SKM-1 treated with dmso at 0.1 percent for 144 hours (cell line): ENCODE measurements at regions not wholly inside any gene's neighbourhood (a gene's known extent, or its start where the extent isn't known, plus 50 kb on each side); places are given as distances from the start of the nearest gene placed in this dataset.
"Not testable (repeated sequence)": the region's sequence is repeated elsewhere in the genome, so short reads cannot be mapped to it uniquely, and the experiment has no call there.

Experiments
- DNase-seq: peaks from one replicate; lab custom pipeline; 2025; ENCODE audit not compliant: unreplicated experiment; lab: John Stamatoyannopoulos, UW

- no peak for DNase-seq
These were observed 594.8 kb downstream of the ZWINT start for GRCh38 chr10:55766212-55766611.

DNA sequence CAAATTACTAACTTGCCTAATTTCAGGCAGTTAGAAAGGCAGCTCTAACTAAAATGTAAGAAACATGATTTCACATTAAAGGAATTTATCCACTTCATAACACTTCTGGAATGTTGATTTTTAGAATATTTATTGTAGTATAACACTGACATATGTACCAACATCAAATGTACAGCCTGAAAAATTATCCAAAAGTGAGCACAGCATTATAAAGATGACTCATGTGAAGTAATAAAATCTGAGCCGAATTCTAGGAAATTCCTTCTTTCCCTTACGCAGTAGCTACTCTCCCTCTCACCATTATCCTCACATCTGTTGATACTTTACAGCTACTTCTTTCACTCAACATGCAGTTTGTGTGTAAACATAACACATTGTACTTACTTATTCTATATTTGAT, 610.6 kb downstream of the ZWINT start:
- no peak for DNase-seq

GRCh38 chr10:55747244-55747643, 613.8 kb downstream of the ZWINT start:
- no peak for DNase-seq

DNA sequence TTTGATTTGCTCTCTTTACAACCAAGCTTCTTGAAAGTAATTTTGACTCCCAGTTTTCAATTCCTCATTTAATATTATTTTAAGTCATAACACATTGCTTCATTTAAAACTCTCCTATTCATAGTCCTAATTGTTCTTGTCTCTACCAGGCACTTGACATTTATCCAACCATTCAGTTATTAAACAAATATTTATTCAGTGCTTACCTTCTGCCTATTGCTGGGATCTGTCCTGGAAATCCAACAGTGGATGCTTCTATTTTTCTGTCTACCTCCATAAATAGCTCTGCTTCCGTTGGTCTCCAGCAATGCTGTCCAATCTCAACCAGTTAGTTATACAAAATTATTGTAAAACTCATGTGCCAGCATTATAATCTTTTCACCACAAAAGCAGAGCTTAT, 615.1 kb downstream of the ZWINT start:
- DNase-seq = no peak

DNA sequence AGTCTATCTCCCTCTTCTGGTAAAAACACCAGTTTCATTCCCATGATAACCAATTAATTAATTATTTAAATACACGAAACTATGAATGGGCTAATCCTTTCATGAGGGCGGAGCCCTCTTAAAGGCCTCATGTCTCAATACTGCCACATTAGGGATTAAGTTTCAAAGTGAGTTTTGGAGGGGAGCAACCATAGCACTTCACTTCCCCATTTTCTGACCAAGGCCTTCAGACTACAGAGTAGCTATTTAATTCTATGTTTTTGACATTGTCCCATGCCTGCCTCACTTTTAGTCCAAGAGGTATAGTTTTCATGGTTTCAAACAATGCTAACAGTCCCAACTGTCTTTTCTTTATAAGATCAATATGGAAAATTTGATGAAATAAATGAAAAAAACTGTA, 618.6 kb downstream of the ZWINT start:
- DNase-seq = peak; percentile 17

- DNase-seq = not testable (repeated sequence)
These were observed 620.3 kb downstream of the ZWINT start for GRCh38 chr10:55740767-55741166.

DNA sequence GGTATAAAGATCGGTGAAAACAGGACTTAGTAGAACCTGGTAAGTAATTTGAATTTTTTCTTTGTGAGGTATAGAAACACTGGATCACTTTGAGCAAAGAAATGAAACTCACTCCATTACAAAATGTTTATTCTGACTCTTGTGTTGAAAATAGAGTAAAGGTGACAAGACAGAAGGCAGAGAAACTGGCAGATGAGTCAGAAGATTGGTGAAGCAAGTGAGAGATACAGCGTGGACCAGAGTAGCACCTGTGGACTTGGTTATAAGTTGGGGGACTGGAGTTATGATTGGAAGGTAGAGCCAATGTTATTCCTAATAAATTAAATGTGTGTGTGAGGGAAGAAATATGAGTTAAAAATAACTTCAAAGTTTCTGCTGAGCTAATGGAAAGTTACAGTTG, 620.9 kb downstream of the ZWINT start:
- DNase-seq = no peak

DNA sequence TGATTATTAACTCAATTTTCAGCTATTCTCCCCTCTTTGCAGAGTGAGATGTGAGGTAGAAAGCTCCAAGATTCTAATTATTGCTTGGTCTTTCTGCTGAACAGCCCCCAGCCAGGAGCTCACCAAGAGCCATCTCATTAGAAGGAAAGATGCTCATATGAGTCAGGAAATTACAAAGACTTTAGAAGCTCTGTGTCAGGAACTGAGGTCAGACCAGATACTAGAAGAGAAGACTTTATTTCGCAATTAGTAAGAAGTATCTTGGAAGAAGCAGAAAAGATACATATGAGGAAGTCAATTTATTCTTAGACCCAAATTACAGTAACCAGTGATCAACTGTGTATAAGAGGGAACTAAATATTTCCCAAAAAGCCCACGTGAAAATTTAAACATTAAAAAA, 626.9 kb downstream of the ZWINT start:
- peak; percentile 88 for DNase-seq

DNA sequence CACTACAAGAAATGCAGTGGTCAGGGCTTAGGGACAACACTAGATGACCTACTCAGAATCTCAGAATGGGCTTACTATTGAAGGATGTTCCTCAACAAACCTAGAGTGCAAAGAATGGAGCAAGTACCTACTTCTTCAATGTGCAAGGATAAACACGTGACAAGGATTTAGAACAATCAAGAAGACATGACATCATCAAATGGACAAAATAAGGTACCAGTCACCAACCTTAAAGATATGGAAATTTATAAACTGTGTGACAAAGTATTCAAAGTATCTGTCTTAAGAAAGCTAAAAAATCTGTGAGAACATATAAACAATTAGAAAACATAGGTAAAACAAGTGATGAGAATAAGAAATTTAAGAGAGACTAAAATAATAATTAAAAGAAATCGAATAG, 656.1 kb downstream of the ZWINT start:
- DNase-seq = no peak

- DNase-seq = peak; percentile 7
These were observed 692.6 kb downstream of the ZWINT start for GRCh38 chr10:55668326-55668922.

DNA sequence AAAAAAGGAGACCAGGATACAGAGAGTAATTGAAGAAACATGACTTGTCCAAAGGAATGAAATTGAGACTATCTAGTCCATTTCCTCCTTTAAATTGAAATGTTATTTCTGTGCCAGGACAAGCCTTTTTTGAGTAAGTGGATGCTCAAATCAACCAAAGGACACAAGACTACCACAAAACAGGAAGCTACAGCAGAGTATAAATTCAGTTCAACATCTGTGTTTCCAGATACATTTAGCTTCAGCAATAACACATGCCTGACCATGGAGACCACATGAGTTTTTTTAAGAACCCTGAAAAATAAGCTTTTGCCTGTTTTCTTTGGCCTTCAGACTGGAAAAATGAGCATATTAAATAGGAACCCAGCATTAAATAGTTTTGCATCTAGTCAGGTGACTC, 707.5 kb downstream of the ZWINT start:
- DNase-seq = peak; percentile 23

DNA sequence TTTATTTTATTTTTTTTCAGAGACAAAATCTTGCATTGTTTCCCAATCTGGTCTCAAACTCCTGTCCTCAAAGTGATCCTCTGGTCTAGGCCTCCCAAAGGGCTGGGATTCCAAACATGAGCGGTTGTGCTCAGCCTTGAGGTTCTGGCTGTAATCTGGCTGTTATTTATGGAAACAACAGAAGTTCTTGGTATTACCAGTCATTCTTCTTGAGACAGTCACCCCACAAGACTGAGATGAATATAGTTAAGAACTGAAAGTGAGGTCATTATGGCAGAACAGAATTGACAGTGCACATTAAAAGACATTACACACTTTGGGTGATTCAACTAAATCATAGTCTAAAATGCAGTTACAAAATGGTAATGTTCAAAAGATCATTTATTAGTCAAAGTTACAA, 719.5 kb downstream of the ZWINT start:
- DNase-seq = no peak

- peak; percentile 63 for DNase-seq
These were observed 729.9 kb downstream of the ZWINT start for GRCh38 chr10:55631071-55631654.

DNA sequence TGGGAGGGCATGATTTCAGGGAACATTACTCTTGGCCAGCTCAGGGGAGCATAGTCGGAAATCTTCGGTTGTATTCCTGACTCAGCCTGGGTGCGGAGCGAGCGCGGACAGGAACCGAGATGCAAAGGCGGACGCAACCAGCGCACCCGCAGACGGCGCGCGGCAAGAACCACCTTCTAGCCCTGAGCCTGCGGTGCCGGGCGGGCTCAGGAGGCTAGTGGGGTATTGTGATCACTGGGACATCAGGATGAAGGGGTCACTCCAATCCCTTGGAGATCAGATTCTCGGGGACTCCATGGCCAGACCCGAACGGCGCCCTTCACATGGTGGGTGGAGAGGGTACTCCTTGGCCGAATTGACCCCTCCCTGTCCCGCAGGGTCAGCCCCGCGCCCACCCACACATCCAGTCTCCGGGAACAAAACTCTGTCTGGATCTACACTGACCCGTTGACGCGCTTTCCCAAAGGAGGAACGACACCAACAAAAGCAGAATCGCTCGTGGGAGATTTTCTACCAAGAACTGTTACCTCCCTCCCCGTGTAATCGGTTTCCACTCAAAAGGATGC, 730.5 kb downstream of the ZWINT start:
- DNase-seq = no peak

DNA sequence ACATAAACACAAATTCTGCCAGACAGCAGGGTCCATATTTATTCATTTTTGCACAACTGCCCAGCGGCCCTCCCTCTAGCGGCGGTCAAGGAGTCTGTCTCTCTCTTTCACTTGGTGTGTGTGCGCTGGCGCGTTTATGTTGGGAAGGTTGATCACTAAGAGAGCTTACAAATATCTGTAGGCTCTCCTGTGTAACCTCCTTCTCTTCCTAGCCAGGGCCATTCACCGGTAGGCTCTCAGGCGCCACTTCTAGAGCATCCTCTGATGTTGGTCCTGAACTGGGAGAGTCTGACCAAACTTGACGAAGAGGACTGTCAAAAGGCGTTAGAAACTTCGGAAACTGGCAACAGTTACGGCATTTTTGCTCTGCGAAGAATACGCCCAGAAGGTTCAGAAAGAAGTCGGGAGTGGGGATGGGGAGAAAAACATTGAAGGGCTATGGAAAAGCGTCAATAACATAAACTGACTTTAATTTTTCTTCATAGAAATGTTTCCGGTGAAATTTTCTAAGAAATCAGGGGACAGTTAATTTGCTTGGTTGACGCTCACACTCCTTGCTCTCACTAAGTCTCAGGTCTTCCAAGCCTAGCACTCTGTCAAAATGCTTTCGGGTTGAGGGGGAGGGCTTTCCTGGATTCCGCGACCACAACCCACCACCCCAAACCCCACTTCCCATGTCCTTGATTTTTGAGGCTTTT, 731.1 kb downstream of the ZWINT start:
- DNase-seq = no peak

- DNase-seq = no peak
These were observed 732.8 kb downstream of the ZWINT start for GRCh38 chr10:55628260-55628701.

DNA sequence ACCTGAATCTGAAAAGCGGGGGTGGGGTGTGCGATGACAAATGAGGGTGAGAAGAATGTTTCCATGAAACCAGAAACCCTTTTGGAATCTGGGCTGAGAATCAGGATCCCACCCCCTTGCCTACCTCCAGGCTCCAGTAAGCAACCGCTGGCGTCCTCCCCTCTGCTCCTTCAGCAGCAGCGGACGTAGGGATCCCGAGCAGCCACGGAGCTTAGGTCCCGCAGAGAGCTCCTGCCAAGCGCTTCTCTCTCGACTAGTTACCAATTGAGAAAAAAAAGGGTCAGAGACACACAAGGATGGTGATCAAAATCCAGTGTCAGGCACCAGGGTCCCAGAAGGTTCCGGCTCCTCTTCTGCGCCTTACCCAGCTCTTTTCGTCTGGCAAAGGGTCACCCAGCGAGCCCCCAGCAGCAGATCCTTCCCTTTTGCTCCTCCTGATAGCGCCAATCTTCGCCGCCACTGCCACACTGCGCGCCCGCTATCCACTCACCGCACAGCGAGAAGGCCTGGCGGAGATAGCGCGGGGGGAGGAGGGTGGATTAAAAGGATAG, 733.5 kb downstream of the ZWINT start:
- no peak for DNase-seq

DNA sequence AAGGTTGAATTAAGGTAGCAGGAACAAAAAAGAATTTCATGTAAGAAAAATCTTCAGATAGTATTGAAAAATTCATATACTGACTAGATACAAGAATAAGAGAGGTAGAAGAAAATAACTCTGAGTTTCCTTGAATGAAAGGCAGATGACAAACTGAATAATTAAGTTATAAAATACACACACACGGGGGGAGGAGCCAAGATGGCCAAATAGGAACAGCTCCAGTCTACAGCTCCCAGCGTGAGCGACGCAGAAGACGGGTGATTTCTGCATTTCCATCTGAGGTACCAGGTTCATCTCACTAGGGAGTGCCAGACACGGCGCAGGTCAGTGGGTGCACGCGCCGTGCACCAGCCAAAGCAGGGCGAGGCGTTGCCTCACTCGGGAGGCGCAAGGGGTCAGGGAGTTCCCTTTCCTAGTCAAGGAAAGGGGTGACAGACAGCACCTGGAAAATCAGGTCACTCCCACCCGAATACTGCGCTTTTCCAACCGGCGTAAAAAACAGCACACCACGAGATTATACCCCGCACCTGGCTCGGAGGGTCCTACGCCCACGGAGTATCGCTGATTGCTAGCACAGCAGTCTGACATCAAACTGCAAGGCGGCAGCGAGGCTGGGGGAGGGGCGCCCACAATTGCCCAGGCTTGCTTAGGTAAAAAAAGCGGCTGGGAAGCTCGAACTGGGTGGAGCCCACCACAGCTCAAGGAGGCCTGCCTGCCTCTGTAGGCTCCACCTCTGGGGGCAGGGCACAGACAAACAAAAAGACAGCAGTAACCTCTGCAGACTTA, 759.2 kb downstream of the ZWINT start:
- not testable (repeated sequence) for DNase-seq

DNA sequence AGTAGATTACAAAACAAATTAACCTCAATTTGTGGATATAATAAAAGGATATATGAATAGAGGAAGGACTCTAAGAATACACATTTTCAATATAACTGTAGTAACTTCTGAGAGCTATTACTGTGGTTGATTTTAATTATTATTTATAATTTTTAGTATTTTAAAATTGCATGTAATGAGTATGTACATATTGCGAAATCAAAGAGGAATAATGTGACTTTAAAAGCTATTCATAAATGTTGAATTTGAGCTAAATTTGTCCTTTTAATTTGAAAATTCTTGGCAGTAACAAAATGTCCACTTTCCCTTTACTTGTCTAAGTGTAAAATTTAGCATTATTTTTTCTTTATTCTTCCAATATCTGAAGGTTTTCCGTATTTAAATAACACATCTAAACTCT, 750.6 kb upstream of the PCDH15 start:
- DNase-seq = no peak

- DNase-seq = no peak
These were observed 749.2 kb upstream of the PCDH15 start for GRCh38 chr10:55550236-55550635.

DNA sequence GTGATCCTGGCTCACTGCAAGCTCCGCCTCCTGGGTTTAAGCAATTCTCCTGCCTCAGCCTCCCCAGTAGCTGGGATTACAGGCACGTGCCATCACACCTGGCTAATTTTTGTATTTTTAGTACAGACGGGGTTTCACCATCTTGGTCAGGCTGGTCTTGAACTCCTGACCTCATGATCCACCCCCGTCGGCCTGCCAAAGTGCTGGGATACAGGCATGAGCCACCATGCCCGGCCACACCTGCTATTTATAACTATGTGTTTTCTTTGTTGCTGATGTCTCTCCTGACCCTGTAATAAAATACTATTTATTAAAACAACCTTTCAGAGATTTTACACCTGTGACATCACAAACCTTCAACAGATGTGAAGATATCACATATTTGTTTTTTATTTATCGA, 736.5 kb upstream of the PCDH15 start:
- DNase-seq = not testable (repeated sequence)
